ENCODE measurements at regions not wholly inside any gene's neighbourhood (a gene's known extent, or its start where the extent isn't known, plus 50 kb on each side); places are given as distances from the start of the nearest gene placed in this dataset.

DNA sequence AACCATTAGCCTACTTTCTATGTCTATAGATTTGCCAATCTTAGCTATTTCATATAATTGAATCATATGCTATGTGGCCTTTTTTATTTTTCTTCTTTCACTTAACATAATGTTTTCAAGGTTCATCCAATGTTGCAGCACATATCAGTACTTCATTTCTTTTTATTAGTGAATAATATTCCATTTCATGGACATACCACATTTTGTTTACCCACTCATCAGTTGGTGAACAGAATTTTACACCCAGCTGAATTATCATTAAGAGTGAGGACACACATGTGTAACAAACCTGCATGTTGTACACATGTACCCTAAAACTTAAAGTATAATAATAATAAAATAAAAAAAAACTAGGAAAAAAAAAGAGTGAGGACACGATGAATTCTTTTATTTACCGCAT lies 81.7 kb upstream of the C3orf80 start:
- TF ChIP-seq, protein P1, sequence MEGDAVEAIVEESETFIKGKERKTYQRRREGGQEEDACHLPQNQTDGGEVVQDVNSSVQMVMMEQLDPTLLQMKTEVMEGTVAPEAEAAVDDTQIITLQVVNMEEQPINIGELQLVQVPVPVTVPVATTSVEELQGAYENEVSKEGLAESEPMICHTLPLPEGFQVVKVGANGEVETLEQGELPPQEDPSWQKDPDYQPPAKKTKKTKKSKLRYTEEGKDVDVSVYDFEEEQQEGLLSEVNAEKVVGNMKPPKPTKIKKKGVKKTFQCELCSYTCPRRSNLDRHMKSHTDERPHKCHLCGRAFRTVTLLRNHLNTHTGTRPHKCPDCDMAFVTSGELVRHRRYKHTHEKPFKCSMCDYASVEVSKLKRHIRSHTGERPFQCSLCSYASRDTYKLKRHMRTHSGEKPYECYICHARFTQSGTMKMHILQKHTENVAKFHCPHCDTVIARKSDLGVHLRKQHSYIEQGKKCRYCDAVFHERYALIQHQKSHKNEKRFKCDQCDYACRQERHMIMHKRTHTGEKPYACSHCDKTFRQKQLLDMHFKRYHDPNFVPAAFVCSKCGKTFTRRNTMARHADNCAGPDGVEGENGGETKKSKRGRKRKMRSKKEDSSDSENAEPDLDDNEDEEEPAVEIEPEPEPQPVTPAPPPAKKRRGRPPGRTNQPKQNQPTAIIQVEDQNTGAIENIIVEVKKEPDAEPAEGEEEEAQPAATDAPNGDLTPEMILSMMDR (IDR thresholded peaks at IDR 0.05): no peak
- no peak for TF ChIP-seq POLR2A (IDR thresholded peaks at IDR 0.05)
